HCEC 1CT (cell line): ENCODE measurements at regions not wholly inside any gene's neighbourhood (a gene's known extent, or its start where the extent isn't known, plus 50 kb on each side); places are given as distances from the start of the nearest gene placed in this dataset.
"Not testable (repeated sequence)": the region's sequence is repeated elsewhere in the genome, so short reads cannot be mapped to it uniquely, and the experiment has no call there.

Source experiments
- DNase-seq: peaks from one replicate; pipeline ENCODE4 v3.0.0-alpha.2; 2017

- no peak for DNase-seq
Observed at GRCh38 chr12:58747533-58747932, 172.8 kb downstream of the LRIG3 start.

GRCh38 chr12:58750484-58750883 lies 169.8 kb downstream of the LRIG3 start:
- peak; percentile 98 for DNase-seq

GRCh38 chr12:58757422-58757821 lies 162.9 kb downstream of the LRIG3 start:
- peak; percentile 98 for DNase-seq

- DNase-seq, result not testable (repeated sequence)
Observed at GRCh38 chr12:58759745-58760144, 160.6 kb downstream of the LRIG3 start.

GRCh38 chr12:58761308-58761707 lies 159.0 kb downstream of the LRIG3 start:
- DNase-seq, result no peak

GRCh38 chr12:58764100-58764953 lies 156.0 kb downstream of the LRIG3 start:
- peak; percentile 69 for DNase-seq

- no peak for DNase-seq
Observed at GRCh38 chr12:58765076-58765475, 155.2 kb downstream of the LRIG3 start.

- no peak for DNase-seq
Observed at GRCh38 chr12:58765653-58766512, 154.4 kb downstream of the LRIG3 start.

- no peak for DNase-seq
Observed at GRCh38 chr12:58766513-58766870, 153.8 kb downstream of the LRIG3 start.

GRCh38 chr12:58767496-58767895 lies 152.8 kb downstream of the LRIG3 start:
- DNase-seq, result no peak

GRCh38 chr12:58773986-58774385 lies 146.3 kb downstream of the LRIG3 start:
- DNase-seq, result no peak

GRCh38 chr12:58774731-58775130 lies 145.6 kb downstream of the LRIG3 start:
- no peak for DNase-seq

- no peak for DNase-seq
Observed at GRCh38 chr12:58775396-58775795, 144.9 kb downstream of the LRIG3 start.

GRCh38 chr12:58776144-58776543 lies 144.2 kb downstream of the LRIG3 start:
- DNase-seq, result no peak

- DNase-seq, result no peak
Observed at GRCh38 chr12:58777815-58778214, 142.5 kb downstream of the LRIG3 start.

- no peak for DNase-seq
Observed at GRCh38 chr12:58781609-58782008, 138.7 kb downstream of the LRIG3 start.

- no peak for DNase-seq
Observed at GRCh38 chr12:58787021-58787760, 133.1 kb downstream of the LRIG3 start.

- DNase-seq, result no peak
Observed at GRCh38 chr12:58794859-58795258, 125.4 kb downstream of the LRIG3 start.

GRCh38 chr12:58795825-58796224 lies 124.5 kb downstream of the LRIG3 start:
- no peak for DNase-seq

- no peak for DNase-seq
Observed at GRCh38 chr12:58801986-58802385, 118.3 kb downstream of the LRIG3 start.

- DNase-seq, result peak; percentile 73
Observed at GRCh38 chr12:58803908-58804307, 116.4 kb downstream of the LRIG3 start.

GRCh38 chr12:58804749-58805148 lies 115.6 kb downstream of the LRIG3 start:
- peak; percentile 13 for DNase-seq

- no peak for DNase-seq
Observed at GRCh38 chr12:58809064-58809607, 111.2 kb downstream of the LRIG3 start.
